HepG2 (cell line): ENCODE measurements at regions not wholly inside any gene's neighbourhood (a gene's known extent, or its start where the extent isn't known, plus 50 kb on each side); places are given as distances from the start of the nearest gene placed in this dataset.

ENCODE experiments used
- ATAC-seq: fragments of 200-7000 bp; cut with Tn5 transposase; 3 replicates; pipeline ENCODE4 v1.9.1; 2020; ENCODE audit warnings: mild to moderate bottlenecking, moderate library complexity
- BruUV-seq: library from RNA; stranded (reverse); fragments of 400-500 nt; replicated peaks from 2 replicates; lab custom pipeline; 2021; lab: Mats Ljungman, UMichigan
- CTCF ChIA-PET: fragments of 300-600 bp; formaldehyde crosslinking; extraction: SDS; loops from one replicate; lab custom pipeline; 2021; ENCODE audit warnings: low total read pairs, inconsistent platforms, low intra/inter-chr PET ratio; lab: Yijun Ruan, JAX
- POLR2A ChIA-PET: fragments of 350-600 bp; sonication (Branson Sonifier 250); formaldehyde crosslinking; loops from one replicate; lab custom pipeline; 2020; ENCODE audit warnings: antibody characterized with exemption, inconsistent platforms; lab: Yijun Ruan, JAX
- DNase-seq: peaks from one replicate; pipeline ENCODE4 v3.0.0-alpha.2; 2015; ENCODE audit warnings: low spot score
- FAIRE-seq: peaks from 3 replicates; lab custom pipeline; 2011; peaks lifted over from hg19 to GRCh38; lab: Jason Lieb, UNC
- H2AFZ ChIP-seq: one replicate; pipeline ENCODE4 v1.6.1; 2011; ENCODE audit warnings: low read length, inconsistent platforms
- H3K27ac ChIP-seq: fragments of 300-600 bp; 3 replicates; pipeline ENCODE4 v1.8.0; 2011; ENCODE audit warnings: mixed run types, mild to moderate bottlenecking, mixed read lengths, low read length, inconsistent platforms; ENCODE audit not compliant: insufficient read depth; ENCODE audit errors: extremely low read length
- H3K27me3 ChIP-seq, 2 experiments: fragments of 200-600 bp in 1 of 2; 2 replicates in 1 of 2; 3 replicates in 1 of 2; pipeline versions ENCODE4 v1.6.0 to v1.8.0; 2011; ENCODE audit warnings: low read length in 2 of 2, mild to moderate bottlenecking in 2 of 2, moderate library complexity in 2 of 2, inconsistent platforms in 1 of 2; ENCODE audit not compliant: insufficient read depth in 2 of 2, control insufficient read depth in 1 of 2
- H3K36me3 ChIP-seq, 2 experiments: fragments of 200-600 bp in 1 of 2; replicated peaks in 1 of 2; 2 replicates in 1 of 2; 3 replicates in 1 of 2; pipeline versions ENCODE4 v1.5.1 to v1.8.0; 2011; ENCODE audit warnings: low read length in 2 of 2, inconsistent platforms in 1 of 2; ENCODE audit not compliant: insufficient read depth in 2 of 2, control insufficient read depth in 1 of 2
- H3K4me1 ChIP-seq: 2 replicates; pipeline ENCODE4 v1.5.1; 2012; ENCODE audit warnings: low read length, inconsistent platforms; ENCODE audit not compliant: insufficient read depth
- H3K4me2 ChIP-seq: 2 replicates; pipeline ENCODE4 v1.6.0; 2011; ENCODE audit warnings: low read depth, low read length, inconsistent platforms
- H3K4me3 ChIP-seq, 3 experiments: fragments of 200-600 bp in 1 of 3; sonication (generic), shearing (Covaris generic) in 1 of 3; replicated peaks in 1 of 3; 2 replicates each; pipeline ENCODE4 v1.5.1; 2011 to 2016; ENCODE audit warnings: low read length in 3 of 3, inconsistent platforms in 2 of 3, low read depth in 2 of 3, mild to moderate bottlenecking in 2 of 3, control low read depth in 1 of 3, mixed read lengths in 1 of 3; ENCODE audit not compliant: insufficient read depth in 1 of 3
- H3K79me2 ChIP-seq: one replicate; pipeline ENCODE4 v1.6.1; 2011; ENCODE audit warnings: low read length, inconsistent platforms; ENCODE audit not compliant: insufficient read depth
- H3K9ac ChIP-seq: 2 replicates; pipeline ENCODE4 v1.6.0; 2011; ENCODE audit warnings: mild to moderate bottlenecking, low read depth, low read length, inconsistent platforms; ENCODE audit not compliant: insufficient read depth
- H3K9me3 ChIP-seq: 2 replicates; pipeline ENCODE4 v1.5.1; 2012; ENCODE audit warnings: mild to moderate bottlenecking, low read length
- H4K20me1 ChIP-seq: 2 replicates; pipeline ENCODE4 v1.6.0; 2011; ENCODE audit warnings: inconsistent platforms, mild to moderate bottlenecking, low read length, moderate library complexity; ENCODE audit not compliant: insufficient read depth
- ARHGAP35 ChIP-seq: sonication (generic); formaldehyde crosslinking; IDR thresholded peaks from 2 replicates; pipeline ENCODE4 v1.9.0; 2022; ENCODE audit warnings: mild to moderate bottlenecking, inconsistent platforms, moderate library complexity, missing genetic modification reagents, borderline replicate concordance
- ATF2 ChIP-seq: sonication (generic); formaldehyde crosslinking; IDR thresholded peaks from 2 replicates; pipeline ENCODE4 v1.4.0; 2020; ENCODE audit warnings: missing genetic modification reagents
- FIP1L1 ChIP-seq: fragments of 200-400 bp; formaldehyde crosslinking; IDR thresholded peaks from 2 replicates; pipeline ENCODE4 v1.6.1; 2018; ENCODE audit warnings: low read depth, mild to moderate bottlenecking, low read length, moderate library complexity, borderline replicate concordance; ENCODE audit not compliant: insufficient read depth
- FOSL2 ChIP-seq: sonication (generic); formaldehyde crosslinking; IDR thresholded peaks from 2 replicates; pipeline ENCODE4 v1.4.0; 2020; ENCODE audit warnings: missing genetic modification reagents
- ZBTB14 ChIP-seq: sonication (generic); formaldehyde crosslinking; IDR thresholded peaks from 2 replicates; pipeline ENCODE4 v1.4.0; 2020; ENCODE audit warnings: missing genetic modification reagents
- ZNF335 ChIP-seq: sonication (generic); formaldehyde crosslinking; IDR thresholded peaks from 2 replicates; pipeline ENCODE4 v1.4.0; 2020; ENCODE audit warnings: missing genetic modification reagents
- ZNF432 ChIP-seq: sonication (generic); formaldehyde crosslinking; IDR thresholded peaks from 2 replicates; pipeline ENCODE4 v1.5.0; 2020; ENCODE audit warnings: missing genetic modification reagents, mild to moderate bottlenecking, borderline replicate concordance
- ZNF724P ChIP-seq: sonication (generic); formaldehyde crosslinking; IDR thresholded peaks from 2 replicates; pipeline ENCODE4 v1.8.0; 2022; ENCODE audit warnings: missing genetic modification reagents, borderline replicate concordance
- ZSCAN20 ChIP-seq: sonication (generic); formaldehyde crosslinking; IDR thresholded peaks from 2 replicates; pipeline ENCODE4 v1.4.0; 2020; ENCODE audit warnings: missing genetic modification reagents, mild to moderate bottlenecking, borderline replicate concordance
- WGBS: methylation state at CpG from one replicate; pipeline ENCODE4 v1.1.6; 2017; ENCODE audit warnings: low lambda C conversion rate; 5-methylcytosine and 5-hydroxymethylcytosine counted together
- in situ Hi-C: cut with HindIII; loops from 2 replicates; pipeline ENCODE4 v1.10.0; 2017; ENCODE audit warnings: low pct_unique_long_range_greater_than_20kb; ENCODE audit not compliant: extremely low pct_ligation_motif_present
- intact Hi-C: fragments of 100-400 bp; cut with micrococcal nuclease; formaldehyde crosslinking; loops from one replicate; pipeline ENCODE4 v1.10.0; 2022; ENCODE audit not compliant: unreplicated experiment

GRCh38 chr11:122170815-122171475 is 54.9 kb upstream of the BLID start:
- Histone ChIP-seq H3K27me3 (no peaks in the 10 kb centered on the region), H3K4me2 (no peak overlapping the region), H3K9me3 (no peaks in the 10 kb centered on the region), H3K79me2 (no peaks in the 10 kb centered on the region), H3K27ac (no peak overlapping the region), H3K36me3 (no peaks in the 10 kb centered on the region), H3K4me1 (no peaks in the 10 kb centered on the region), H4K20me1 (no peaks in the 10 kb centered on the region), H3K4me3 (no peak overlapping the region), H3K9ac (no peak overlapping the region)
- DNase-seq (no peak), FAIRE-seq (no peak), ATAC-seq (no peak)
- ChIA-PET POLR2A (no interaction called here), CTCF (no interaction called here)
- in situ Hi-C loops, result no loop called here
- whole genome bisulfite sequencing, result 37% methylated on average over 3 of the region's 3 CpGs
- no TSS peak for BruUV-seq
- TF ChIP-seq ARHGAP35 (no peak), ZNF335 (CRISPR knock-in tag) (no peak)
- TF ChIP-seq, all 625 proteins: peak for 0
- intact Hi-C loops, result no loop called here
- H2AFZ ChIP-seq, result no peak overlapping the region

- no peak for FAIRE-seq
- Histone ChIP-seq H3K27ac (no peak overlapping the region), H3K9me3 (no peaks in the 10 kb centered on the region), H3K27me3 (no peaks in the 10 kb centered on the region), H3K4me2 (no peak overlapping the region), H2AFZ (no peak overlapping the region), H3K36me3 (no peaks in the 10 kb centered on the region), H3K9ac (no peak overlapping the region), H3K4me3 (no peak overlapping the region), H3K4me1 (no peaks in the 10 kb centered on the region), H4K20me1 (no peaks in the 10 kb centered on the region), H3K79me2 (no peaks in the 10 kb centered on the region)
- ATAC-seq, result no peak
- no TSS peak for BruUV-seq
- TF ChIP-seq ATF2 (no peak), FIP1L1 (no peak), ZBTB14 (CRISPR knock-in tag) (no peak), ZNF724P (CRISPR knock-in tag) (no peak), FOSL2 (CRISPR knock-in tag) (no peak), ZSCAN20 (CRISPR knock-in tag) (no peak), ZNF432 (CRISPR knock-in tag) (no peak)
- intact Hi-C loops (no loop called here), in situ Hi-C loops (no loop called here)
- 24% methylated on average over 3 of the region's 3 CpGs for WGBS
- no peak for DNase-seq
- ChIA-PET CTCF (no interaction called here), POLR2A (no interaction called here)
Observed at GRCh38 chr11:122168218-122168617, 52.2 kb upstream of the BLID start.
